GM18511 (cell line): ENCODE measurements at regions not wholly inside any gene's neighbourhood (a gene's known extent, or its start where the extent isn't known, plus 50 kb on each side); places are given as distances from the start of the nearest gene placed in this dataset.
"Not testable (repeated sequence)": the region's sequence is repeated elsewhere in the genome, so short reads cannot be mapped to it uniquely, and the experiment has no call there.

ENCODE experiments used
- ATAC-seq: cut with Tn5 transposase; IDR thresholded peaks from one replicate; pipeline ENCODE4 v1.9.1; 2021; ENCODE audit warnings: mild to moderate bottlenecking, moderate library complexity; ENCODE audit not compliant: unreplicated experiment

DNA sequence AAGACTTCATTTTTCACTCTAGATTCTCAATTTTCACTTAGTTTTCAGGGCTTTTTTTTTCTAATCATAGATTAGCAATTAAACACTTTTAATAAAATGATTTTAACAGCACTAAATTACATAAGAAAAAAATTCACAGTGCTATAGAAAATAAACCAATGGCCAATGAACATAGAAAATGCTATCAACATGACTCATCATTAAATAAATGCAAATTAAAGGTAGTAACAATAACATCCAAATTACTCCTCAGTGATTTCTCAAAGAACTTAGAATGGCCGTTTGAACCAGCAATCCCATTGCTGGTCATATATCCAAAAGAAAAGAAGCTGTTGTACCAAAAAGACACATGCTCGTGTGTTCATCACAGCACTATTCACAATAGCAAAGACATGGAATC is 1058.9 kb downstream of the UQCRFS1 start:
- no peak for ATAC-seq

DNA sequence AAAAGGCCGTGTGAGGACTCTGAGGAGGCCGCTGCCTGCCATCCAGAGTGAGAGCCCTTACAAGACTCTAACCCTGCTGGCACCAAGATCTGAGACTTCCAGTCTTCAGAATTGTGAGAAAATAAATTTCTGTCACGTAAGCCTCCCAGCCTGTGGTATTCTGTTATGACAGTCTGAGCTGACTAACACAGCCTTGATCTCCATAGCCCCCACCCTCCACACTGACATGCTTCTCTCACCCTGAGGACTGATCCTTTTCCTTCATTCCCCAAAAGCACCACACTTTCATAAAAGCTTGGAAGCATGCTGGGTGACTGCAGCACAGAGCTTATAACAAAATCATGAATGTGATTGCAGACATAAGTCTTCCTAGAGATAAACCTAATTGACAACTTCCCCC is 1059.8 kb downstream of the UQCRFS1 start:
- no peak for ATAC-seq

DNA sequence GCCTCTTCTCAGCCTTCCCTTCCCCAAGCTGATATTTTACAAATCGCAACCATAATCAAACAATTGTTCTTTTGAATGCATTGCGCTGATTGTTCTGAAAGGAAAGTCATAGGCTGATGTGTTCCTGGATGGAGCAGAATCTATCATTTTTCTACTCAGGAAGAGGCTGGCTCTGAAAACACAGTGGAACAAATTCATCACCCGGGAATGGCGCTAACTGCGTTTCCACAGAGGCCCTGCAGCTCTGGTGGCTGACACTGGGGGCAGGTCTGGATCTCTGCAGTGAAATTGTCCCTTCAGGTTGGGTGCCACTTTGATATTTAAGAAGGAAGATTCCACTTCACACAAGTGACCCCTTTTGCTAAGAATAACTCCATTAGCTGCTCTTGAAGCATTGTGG is 1060.8 kb downstream of the UQCRFS1 start:
- ATAC-seq = no peak

DNA sequence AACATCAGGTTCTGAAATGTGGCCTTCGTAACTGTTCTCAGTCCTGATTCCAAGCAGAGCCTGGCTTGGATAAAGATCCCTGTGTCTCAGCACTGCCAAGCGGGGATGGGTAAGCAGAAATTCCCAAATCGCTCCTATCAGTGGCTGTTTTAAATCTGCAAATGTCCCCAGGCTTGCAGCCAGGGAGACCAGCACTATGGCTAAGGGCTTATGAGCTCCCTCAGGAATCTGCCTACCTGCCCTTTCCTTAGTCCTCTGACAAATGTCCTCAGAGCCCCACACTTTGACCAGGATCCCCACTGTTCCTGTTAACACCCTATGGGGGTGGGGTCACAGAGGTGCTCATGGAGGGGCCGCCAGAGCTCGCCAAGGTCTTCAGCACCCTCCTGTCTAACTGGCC is 1062.8 kb downstream of the UQCRFS1 start:
- no peak for ATAC-seq

DNA sequence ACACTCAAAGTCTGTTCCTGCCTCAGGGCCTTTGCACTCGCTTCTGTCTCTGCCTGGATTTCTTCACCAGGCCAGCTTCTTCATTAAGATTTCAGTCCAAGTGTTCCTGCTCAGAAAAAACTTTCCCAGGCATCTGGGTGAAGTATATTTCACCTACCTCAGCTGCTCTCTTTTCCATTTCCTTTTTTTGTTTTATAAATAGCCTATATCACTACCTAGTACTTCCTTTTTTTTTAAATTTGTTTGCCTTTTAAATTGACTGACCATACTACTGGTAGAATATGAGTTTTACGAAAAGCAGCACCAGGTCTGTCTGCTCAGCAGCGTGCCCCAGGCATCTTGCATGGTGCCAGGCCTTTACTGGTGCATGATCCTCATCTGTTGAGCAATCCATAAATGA is 1064.4 kb downstream of the UQCRFS1 start:
- no peak for ATAC-seq

DNA sequence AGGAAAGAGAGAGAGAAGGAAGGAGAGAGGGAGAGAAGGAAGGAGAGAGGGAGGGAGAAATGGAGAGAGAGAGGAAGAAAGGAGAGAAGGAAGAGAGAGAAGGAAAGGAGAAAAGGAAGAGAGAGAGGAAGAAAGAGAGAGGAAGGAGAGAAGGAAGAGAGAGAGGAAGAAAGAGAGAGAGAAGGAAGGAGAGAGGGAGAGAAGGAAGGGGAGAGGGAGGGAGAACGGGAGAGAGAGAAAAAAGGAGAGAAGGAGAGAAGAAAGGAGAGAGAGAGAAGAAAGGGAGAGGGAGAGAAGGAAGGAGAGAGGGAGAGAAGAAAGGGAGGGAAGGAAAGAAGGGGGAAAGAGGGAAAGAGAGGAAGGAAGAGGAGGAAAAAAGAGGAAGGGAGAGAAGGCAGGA is 1070.7 kb downstream of the UQCRFS1 start:
- no peak for ATAC-seq

DNA sequence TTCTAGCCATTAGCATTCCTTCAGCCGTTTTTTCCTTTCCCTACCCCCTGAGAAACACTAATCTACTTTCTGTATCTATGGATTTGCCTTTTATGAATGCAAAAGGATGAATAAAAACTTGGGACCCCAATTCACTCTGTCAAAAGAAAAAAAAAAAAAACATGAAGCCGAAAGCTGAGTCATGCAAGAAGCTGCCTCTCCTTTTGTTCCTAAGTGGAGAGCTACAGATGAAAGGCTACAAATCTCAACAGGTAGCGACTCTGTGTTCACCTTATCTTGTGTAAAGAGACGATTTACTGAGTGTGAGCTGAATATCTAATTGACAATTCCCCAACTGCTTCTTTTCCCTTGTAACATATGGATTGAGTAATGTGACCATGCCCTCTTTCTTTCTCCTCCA is 1072.8 kb downstream of the UQCRFS1 start:
- no peak for ATAC-seq

DNA sequence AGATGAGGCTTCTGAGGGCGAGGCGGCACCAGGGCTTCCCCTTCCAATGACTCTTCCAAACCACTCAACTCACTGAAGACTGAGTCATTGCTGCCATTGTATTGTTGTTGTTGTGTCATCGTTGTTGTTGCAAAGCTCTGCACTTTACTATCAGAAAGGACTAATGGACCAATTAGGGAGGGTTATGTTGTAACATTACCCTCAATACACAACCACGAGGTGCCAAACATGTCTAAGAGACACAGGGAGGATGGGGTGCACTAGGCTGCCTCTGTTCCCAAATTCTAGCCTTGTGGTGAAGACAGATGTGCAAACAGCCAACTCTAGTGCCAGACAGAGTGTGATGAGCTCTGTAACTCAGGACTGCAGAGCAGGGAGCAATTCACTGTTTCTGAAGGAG is 1075.2 kb downstream of the UQCRFS1 start:
- no peak for ATAC-seq

DNA sequence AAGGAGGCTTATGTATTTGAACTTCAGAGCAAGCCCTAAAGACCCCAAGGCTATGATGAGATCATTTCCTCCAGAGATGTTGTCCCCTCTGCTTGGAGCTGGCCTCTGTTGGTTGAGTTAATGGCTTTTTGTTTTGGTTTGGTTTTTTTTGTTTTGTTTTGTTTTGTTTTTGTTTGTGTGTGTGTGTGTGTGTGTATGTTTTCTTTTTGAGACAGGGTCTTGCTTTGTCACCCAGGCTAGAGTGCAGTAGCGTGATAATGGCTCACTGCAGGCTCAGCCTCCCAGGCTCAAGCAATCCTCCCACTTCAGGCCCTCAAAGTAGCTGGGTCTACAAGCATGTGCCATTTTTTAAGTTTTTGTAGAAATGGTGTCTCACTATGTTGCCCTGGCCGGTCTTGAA is 1076.2 kb downstream of the UQCRFS1 start:
- no peak for ATAC-seq

DNA sequence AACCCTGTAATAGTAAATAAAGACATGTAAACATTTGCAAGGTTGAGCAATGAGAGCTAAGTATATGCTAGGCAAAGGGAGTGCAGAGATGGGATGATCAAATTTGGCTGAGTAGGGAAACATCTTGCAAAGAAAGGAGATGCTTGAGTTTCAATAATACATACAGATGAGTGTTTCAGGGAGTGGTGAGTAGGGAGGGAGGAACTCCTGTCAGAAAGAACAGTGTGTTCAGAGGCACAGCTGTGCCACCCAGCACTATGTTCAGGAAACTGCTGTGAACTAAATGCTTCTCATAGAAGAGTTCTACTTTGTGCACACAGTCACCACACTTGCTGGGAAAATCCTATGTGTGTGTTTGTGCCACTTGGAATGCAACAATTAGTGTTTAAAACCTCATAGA is 1077.1 kb downstream of the UQCRFS1 start:
- no peak for ATAC-seq

DNA sequence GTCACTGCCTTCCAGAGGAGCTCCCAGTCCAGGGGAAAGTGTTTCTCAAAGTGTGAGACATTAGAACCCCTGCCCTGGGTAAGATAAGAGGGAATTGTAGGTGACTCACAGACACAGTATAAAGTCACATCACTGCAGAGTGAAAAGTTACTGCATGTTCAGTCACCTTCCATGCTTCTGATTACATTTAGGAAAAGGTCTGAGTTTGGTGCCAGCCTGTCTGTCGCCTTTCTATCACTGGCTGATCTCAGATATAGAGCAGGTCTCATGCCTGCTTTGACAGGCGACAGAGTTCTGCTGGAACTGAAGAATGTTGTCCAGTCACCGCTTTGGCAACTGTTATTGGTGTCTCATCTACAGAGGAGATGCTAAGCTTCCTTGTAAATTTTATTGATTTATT is 1078.6 kb downstream of the UQCRFS1 start:
- no peak for ATAC-seq

DNA sequence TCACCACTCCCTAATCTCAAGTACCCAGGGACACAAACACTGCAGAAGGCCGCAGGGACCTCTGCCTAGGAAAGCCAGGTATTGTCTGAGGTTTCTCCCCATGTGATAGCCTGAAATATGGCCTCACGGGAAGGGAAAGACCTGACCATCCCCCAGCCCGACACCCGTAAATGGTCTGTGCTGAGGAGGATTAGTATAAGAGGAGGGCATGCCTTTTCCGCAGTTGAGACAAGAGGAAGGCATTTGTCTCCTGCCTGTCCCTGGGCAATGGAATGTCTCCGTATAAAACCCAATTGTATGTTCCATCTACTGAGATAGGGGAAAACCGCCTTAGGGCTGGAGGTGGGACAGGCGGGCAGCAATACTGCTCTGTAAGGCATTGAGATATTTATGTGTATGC is 1082.1 kb downstream of the UQCRFS1 start:
- ATAC-seq = not testable (repeated sequence)

DNA sequence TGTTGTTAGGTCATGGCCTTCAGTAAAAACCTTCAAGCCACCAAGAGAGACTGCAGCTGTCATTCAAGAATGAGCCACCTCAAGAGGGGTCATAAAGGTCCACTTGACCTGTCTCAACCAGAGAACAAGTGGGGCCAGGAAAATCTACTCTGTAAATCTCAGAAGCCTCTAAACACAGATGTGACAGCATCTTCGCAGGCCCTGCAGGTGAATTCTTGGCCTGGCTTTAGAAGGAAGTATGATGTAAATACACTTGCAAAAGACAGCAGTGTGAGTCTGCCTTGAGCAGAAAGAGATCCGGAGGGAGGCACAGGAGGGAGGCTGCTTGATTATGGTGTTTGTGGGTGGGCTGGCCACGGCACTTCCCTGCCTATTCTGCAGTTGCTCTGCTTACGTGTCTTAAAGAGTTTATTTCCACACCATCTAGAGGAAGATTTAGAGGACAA is 1082.9 kb downstream of the UQCRFS1 start:
- no peak for ATAC-seq

DNA sequence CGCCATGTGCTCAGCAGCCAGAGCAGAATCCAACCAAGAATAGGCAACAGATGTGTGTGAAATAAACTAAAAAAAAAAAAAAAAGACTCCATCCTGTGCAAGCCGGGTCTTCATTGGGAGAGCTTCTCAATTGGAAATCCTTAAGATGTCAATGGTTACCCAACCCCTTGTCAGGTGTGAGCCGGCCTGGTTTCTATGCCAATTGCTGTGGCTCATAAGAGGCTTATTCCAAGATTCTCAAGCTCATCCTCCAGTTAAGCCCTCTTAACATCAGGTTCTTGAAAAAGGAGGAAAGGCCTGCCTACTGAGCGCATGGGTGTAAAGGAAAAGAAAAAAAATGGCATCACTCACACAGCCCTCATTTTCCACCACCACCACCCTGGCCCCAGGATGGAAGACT is 1084.6 kb downstream of the UQCRFS1 start:
- no peak for ATAC-seq

DNA sequence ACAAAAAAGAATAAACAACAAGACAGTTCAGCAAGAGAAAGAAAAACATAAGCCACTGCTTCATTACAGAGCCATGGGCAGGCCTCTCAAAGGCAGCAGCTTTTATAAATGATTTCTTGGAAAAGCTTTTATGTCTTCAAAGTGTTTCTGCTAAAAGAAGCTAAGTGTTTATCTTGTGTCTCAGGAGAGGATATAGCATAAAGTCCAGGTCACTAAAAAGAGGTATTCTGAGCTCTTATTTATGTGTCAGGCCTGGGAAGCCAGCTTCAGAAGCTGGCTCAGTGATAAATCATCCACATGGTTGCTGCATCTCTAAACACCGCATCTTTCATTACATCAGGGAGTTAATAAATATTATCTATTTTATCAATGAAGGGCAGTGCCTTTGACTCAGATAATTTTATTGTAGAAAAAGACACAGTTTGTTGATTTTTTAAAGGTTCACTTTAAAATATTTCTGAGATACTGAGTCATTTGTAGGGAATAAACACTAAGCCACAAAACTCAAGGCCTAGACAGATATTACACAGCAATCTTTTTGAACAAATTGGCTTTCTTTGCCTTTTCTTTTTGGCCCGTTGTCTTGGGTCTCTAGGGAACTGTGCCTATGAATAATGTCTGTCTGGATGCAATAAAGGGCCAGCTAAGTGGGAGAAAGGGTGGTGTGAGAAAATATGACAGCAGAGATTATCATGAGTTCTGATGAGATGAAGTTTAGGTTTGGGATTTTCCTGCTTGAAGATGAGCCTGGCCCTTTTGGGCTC is 1086.6 kb downstream of the UQCRFS1 start:
- ATAC-seq = no peak

DNA sequence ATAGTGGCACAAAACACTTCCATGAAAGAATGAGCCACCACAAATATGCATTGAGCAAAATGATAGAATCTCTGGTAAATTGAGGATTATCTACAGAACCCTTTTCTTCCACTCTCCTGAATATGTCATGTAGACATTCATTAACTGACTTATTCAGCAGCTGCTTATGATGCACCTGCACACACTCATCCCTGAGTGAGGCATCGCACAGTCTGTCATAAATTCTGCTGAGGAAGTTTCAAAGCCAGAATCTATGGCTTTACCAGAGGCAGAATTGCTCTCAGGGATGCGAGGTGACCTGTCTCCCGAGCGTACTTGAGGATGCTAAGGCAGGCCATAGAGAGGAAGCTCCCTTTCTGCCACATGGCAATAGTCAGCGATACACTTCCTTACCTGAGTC is 1090.2 kb downstream of the UQCRFS1 start:
- no peak for ATAC-seq

DNA sequence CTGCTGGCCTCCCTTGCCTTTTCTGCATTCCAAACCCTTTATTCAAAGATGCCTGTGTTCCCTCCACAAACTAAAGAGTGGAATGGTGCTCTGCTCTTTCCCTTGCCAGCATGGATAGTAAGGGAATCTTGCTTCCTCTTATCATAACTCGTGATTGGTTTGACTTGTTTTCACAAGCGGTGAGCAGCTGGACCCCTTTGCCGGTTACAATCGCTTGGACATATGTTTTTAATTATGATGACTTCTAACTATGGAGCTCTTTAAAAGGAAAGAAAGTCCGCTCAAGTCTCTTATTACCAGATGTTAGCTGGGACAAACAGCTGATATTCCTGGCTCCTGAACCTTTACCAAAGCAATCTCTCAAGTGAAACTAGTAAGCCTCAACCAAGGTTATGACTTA is 1094.7 kb downstream of the UQCRFS1 start:
- ATAC-seq = no peak

DNA sequence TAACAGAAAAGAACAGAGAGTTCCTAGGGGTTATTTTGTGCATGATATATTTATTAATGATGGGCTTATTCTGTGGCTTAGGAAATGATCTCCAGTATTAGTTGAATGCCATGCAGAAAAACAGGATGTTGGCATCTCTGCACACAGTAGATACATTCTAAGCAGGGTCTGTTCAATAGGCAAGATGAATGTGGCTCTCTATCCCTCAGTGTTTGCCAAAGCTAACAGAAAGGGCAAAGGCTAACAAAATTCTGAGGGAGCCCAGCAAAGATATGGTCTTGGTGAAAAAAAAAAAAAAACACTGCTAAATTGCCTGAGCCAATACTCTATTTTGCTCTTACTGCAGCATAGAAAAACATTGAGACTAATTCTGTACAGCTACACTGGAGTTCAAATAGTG is 1095.8 kb downstream of the UQCRFS1 start:
- no peak for ATAC-seq

DNA sequence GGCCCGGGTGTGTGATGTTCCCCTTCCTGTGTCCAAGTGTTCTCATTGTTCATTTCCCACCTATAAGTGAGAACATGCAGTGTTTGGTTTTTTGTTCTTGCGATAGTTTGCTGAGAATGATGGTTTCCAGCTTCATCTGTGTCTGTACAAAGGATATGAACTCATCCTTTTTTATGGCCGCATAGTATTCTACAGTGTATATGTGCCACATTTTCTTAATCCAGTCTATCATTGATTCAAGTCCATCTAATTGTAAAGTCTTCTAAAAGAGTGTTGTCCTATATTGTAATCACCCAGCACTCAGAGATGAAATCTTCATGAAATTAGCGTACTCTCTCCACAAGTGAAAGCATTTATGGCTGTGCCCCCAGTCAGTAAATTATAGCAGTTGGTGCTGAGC is 1096.6 kb downstream of the UQCRFS1 start:
- not testable (repeated sequence) for ATAC-seq

DNA sequence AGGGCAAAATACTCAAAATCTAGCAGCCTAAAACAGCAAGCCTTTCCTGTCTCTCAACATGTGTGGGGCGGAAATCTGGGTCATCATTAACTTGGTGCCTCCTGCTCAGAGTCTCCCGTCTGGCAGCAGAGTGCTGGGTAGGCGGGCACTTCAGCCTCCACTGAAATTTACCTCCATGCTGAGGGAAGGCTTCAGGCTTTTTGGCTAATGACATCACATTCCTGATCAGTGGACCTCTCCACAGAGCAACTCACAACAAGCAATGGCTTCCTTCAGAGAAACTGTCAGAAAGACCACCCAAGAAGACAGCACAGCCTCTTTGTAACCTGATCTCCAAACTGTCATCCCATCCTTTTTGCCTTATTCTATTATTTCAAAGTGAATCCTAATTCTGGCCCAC is 1109.0 kb downstream of the UQCRFS1 start:
- no peak for ATAC-seq

DNA sequence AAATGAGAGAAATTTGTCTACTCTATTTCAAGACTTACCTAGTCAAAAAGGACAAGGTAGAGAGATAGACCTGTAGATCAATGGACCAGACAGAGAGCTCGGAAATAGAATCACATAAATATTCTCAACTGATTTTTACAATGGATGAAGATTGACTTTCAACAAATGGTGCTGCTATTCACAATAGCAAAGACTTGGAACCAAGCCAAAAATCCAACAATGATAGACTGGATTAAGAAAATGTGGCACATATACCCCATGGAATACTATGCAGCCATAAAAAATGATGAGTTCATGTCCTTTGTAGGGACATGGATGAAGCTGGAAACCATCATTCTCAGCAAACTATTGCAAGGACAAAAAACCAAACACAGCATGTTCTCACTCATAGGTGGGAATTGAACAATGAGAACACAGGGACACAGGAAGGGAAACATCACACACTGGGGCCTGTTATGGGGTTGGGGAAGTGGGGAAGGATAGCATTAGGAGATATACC is 1128.2 kb downstream of the UQCRFS1 start:
- ATAC-seq = not testable (repeated sequence)

DNA sequence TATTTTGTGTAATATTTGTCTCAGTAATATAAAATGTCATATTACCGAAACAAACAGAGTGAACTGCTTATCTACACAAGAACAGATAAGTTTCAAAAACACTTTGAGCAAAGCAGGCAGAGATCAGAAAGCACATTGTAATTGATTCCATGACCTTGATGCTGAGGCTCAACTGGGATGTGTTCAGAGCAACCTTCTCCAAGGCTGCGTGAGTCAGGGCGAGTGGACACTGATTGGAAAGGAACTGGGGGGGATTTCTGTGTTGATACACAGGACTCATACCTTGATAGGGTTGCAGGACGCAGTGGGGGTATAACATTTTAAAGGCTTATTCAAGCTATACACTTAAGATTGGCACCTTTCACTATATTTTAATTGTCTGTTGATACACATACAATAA is 1136.3 kb downstream of the UQCRFS1 start:
- ATAC-seq = no peak

DNA sequence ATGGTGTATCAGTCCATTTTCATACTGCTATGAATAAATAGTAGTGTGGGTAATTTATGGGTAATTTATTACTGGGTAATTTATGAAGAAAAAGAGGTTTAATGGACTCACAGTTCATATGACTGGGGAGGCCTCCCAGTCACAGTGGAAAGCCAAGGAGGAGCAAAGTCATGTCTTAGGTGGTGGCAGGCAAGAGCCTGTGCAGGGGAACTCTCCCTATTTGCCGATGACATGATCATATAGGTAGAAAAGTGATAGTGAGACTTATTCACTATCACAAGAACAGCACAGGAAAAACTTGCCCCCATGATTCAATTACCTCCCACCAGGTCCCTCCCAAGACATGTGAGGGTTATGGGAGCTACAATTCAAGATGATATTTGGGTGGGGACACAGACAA is 1137.7 kb downstream of the UQCRFS1 start:
- no peak for ATAC-seq
